Medulla oblongata (tissue), 1 donor: ENCODE measurements at regions not wholly inside any gene's neighbourhood (a gene's known extent, or its start where the extent isn't known, plus 50 kb on each side); places are given as distances from the start of the nearest gene placed in this dataset.
"Not testable (repeated sequence)": the region's sequence is repeated elsewhere in the genome, so short reads cannot be mapped to it uniquely, and the experiment has no call there.

Source experiments
- DNase-seq: peaks from one replicate; pipeline ENCODE4 v3.0.0-alpha.2; 2015; ENCODE audit errors: extremely low spot score

DNA sequence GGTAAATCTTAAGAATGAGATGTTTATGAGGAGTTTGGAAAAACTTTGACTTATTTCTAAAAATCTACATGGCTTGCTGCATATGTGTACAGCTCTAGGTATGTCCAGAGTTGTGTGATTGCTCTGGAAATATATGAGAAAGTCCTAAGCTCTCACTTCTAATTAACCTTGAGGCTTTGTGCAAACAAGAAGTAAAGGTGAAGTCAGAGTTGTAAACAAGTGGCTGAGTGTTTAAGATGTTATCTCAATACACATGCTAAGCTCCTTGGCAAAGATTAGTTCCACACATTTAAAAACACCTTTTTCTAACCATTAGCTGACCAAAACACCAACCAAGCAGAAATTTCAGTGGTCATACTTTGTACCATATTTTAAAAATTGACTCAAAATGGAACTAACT lies 684.2 kb downstream of the HTR1B start:
- DNase-seq = no peak

DNA sequence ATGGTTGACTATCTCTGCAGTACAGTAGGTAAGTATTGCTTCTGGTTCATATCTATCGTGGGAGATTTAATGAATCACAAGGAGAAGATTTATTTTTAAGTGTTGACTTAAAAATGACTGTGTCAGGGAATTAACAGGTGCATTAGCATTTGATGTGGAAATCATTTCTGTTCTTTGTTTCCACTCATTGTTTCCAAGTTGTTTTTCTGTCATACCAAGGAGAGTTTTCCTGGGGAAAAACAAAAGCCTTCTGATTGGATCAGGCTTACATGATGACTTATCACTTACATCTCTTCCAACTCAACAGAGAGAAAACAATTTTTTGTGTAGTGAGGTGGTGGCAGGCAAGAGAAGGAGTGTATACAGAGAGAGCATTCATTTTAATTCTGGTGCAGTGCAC lies 686.4 kb downstream of the HTR1B start:
- DNase-seq = no peak

DNA sequence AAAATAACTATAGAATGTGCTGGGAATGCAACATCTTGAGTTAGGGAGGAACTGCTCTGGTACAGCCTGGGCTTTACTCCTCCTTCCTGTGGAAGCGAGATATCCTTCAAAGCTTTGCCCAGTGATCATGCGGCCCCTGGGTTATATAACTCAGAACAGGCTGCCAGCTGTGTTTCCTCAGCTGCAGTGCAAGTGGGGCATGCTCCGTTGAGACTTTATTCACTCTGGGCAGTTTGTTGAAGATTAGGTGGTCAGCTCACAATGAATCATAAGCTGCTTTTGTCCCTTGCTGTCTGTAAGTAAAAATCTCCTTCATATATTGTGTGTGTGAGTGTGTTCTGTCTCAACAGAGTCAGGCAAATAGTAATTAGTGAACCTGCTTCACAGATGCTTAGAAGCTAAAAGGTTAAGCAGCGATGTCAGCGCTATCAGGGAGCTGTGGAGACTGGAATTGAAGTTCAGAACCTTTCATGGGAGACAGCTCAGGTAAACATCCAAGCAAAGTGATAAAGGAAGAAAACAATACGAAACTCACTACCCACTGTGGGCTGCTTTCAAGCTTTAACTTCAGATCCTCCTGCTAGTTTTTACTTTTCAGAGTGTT lies 688.4 kb downstream of the HTR1B start:
- no peak for DNase-seq

DNA sequence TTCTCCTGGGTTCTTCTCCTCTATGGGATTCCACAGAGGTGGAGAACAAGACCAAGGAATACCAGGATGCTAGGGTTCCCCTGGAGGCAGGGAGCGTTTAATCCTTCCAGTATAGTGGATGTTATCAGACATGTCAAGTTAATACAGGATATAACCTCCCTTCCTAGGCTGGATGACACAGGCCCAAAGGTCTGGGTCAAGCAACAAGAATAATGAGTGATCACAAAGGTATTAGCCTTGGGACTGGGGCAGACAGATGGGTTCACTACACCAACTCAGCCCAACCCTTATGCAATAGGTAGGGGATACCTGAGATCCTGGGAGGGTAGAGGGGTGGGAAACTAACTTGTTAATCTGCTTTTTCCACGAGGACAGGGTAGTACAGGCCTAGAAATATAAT lies 690.3 kb downstream of the HTR1B start:
- no peak for DNase-seq

DNA sequence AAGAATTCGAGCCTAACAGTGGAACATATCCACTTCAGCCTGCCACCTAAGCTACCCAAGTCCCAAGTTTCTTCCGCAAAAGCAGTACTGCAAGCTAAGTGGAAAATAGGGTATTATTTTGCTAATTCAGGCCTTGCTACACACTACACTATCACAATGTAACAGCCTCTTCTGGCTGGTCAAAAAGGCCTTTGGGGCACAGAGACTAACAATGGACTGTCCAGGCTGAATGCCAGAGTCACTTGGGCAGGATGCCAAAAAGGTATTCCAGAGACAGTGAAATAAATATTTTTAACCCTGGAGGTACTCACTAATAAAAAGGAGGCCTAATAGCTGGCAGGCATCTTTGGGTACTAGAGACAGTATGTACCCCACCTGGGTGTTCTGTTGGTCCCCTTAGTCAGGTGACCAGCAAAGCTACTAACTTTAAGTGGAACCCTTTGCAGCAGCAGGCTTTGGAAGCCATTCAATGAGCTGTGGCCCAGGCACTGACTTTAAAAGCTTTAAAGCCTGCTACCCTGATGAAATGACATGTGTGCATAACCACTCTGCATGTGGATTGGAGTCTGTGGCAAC lies 692.1 kb downstream of the HTR1B start:
- peak; percentile 7 for DNase-seq

DNA sequence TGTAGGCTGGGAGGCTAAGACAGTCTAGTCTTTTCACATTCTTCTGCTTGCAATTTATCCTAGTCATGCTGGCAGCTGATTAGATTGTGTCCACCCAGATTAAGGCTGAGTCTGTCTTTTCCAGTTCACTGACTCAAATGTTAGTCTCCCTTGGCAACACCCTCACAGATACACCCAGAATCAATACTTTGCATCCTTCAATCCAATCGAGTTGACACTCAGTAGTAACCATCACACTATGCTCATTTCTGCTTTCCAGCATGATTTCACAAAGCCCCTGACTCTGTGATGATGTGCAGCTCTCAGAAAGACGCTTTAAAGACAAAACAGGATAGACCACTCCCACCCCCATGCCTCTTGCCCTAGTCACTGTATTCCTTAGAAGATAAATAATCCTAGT lies 693.0 kb downstream of the HTR1B start:
- DNase-seq = no peak

DNA sequence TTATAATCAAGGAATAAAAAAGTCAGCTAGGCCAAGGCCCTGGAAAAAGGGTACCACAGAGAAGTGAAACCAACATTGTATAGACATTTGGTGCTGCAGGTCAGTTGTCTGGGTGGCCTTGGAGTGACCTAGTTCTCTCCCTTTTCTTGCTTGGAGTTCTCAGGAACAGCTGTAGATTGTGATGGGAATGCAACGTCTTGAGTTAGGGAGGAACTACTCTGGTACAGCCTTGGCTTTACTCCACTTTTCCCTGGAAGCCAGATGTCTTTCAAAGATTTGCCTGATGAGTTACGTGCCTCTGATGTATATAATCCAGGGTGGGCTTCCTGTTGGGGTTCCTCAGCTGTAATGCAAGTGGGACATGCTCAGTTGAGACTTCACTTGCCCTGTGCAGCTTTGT lies 694.7 kb downstream of the HTR1B start:
- no peak for DNase-seq

DNA sequence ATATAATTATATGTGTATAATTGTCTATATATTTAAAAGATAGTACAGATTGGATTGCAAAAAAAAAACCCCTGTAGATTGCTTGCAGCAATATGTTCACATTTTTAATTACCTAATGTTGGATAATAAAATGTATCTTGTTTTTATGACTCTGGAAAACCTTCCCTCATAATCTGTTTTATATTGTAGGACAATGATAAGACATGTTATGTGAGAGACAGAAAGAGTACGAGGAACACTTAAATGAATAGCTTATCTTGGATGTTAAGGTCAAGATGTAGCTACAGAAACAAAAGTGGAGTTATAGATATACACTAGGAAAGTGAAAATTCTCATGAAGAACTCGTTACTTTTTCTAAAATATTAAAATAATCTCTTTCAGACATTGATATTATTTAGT lies 691.6 kb upstream of the IMPG1 start:
- DNase-seq = no peak

DNA sequence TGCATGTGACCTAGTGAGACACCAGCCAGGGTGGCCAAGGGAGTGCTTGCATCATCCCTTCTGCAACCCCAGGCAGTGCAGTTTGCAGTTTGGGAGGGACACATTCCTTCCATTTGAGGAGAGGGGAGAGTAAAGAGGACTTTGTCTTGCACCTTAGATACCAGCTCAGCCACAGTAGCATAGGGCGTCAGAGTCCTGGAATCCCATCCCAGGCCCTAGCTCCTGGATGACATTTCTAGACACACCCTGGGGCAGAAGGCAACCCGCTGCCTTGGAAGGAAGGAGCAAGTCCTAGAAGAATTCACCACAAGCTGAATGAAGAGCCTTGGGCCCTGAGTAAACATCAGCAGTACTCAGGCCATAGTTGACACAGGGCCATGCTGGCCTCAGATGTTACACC lies 680.4 kb upstream of the IMPG1 start:
- no peak for DNase-seq

DNA sequence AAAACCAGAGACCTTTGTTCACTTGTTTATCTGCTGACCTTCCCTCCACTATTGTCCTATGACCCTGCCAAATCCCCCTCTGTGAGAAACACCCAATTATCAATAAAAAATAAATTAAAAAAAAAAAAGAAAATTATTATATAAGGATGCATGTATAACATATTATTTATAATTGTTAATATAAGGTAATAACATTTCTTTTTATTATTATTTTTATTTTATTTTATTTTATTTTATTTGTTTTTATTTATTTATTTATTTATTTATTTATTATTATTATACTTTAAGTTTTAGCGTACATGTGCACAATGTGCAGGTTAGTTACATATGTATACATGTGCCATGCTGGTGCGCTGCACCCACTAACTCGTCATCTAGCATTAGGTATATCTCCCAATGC lies 672.9 kb upstream of the IMPG1 start:
- DNase-seq = not testable (repeated sequence)

DNA sequence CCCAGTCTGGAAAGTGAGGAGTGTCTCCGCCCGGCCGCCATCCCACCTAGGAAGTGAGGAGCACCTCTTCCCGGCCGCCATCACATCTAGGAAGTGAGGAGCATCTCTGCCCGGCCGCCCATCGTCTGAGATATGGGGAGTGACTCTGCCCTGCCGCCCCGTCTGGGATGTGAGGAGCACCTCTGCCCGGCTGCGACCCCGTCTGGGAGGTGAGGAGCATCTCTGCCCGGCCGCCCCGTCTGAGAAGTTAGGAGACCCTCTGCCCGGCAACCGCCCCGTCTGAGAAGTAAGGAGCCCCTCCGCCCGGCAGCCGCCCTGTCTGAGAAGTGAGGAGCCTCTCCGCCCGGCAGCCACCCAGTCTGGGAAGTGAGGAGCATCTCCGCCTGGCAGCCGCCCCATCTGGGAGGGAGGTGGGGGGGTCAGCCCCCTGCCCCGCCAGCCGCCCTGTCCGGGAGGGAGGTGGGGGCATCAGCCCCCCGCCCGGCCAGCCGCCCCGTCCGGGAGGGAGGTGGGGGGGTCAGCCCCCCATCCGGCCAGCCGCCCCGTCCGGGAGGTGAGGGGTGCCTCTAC lies 671.8 kb upstream of the IMPG1 start:
- DNase-seq = not testable (repeated sequence)

DNA sequence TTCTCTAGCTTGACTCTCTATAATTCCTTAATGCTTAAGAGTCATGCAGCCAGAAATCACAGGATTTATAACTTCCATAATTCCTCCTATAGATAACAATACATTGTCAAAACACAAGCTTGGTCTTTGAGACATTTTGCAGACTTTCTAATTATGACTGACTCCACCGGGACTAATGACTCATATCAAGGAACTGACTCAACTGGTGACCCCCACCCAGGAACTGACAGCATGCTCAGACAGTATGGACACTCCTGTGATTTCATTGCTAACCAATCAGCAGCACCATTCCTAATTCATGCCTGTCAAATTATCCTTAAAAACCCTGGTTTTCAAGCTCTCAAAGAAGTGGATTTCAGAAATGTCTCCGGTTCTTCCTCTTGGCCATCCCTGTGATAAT lies 670.5 kb upstream of the IMPG1 start:
- DNase-seq = no peak

DNA sequence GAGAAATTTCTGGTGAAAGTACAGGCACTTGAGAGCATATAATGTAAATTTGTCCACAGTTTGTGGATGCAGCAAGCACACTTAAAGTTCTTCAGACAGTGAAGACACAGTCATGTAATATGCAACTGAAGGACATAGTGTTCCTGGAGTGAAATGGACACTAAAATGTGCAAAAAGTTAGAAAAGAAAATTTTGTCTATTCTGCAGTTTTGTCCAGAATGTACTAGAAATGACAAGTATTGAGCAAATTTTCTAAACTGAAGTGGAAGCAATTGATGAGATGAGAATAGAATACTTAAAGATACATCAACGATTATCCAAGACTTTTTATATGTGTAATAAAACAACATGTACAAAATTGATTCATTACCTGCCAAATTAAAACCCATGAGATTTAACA lies 647.0 kb upstream of the IMPG1 start:
- DNase-seq = no peak

DNA sequence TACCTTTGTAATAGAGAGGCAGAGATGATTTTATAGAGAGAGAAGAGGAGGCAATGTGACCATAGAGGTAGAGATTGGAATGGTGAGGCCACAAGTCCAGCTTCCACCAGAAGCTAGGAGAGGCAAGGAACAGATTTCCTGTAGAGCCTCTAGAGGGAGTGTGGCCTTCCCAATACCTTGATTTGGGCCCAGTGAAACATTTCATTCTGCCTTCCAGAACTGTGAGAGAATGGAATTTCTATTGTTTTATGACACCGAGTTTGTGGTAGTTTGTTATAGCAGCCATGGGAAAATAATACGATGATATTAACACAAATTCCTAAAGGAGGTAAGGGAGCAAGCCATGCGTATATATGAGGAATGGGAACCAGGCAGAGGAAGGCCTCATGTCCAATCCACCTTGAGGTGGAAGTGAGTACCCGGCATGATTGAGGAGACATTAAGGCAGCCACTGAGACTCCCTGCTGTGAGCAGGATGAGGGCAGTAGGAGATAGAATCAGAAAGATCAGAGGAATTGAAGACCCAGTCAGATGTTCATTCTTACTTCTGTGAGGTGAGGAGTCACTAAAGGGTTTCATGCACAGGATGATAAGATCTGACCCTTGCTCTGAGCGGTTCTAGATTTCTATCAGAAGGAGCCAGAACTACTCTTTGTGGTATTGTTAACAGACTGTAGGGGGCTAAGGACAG lies 636.3 kb upstream of the IMPG1 start:
- no peak for DNase-seq

DNA sequence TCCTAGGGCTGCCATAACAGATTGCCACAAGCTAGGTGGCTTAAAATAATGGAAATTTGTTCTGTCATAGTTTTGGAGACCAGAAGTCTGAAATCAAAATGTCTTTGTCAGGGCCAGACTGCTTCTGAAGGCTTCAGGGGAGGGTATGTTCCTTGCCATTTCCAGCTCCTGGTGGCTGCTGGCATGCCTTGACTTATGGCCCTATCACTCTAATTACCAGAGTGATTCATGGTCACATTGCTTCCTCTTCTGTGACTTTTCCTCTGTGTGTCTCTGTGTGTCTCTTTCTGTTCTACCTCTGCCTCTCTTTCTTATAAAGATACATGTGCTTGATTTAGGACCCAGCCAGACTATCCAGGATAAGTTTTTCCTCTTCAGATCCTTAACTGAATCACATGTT lies 635.2 kb upstream of the IMPG1 start:
- no peak for DNase-seq

DNA sequence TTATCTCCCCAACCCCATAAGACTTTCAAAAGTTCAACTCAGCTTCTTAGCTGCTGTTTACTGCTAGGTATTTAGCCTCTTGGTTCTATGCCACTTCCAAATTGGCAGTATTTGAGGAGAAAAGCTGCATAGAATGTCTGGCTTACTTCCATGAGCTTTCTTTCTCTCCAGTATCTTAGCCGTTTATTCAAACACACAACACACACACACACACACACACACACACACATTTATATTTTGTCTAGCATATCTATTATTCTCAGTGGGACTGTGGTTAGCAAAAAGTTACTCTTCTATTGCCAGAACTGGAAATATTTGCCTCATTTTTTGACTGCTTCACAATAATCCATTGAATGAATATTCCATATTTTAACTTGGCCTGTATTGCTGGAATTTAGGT lies 634.2 kb upstream of the IMPG1 start:
- DNase-seq = no peak

DNA sequence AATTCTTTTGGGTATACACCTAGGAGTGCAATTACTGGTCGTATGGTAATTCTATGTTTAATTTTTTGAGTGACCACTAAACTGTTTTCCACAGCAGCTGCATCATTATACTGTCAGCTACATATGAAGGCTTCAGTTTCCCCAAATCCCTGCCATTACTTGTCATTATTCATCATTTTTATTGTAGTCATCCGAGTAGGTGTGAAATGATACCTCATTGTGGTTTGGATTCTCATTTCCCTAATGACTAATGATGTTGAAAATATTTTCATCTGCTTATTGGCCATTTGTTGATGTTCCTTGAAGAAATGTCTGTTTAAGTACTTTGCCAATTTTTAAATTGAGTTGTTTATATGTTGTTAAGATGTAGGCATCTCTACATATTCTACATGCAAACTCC lies 633.6 kb upstream of the IMPG1 start:
- no peak for DNase-seq

DNA sequence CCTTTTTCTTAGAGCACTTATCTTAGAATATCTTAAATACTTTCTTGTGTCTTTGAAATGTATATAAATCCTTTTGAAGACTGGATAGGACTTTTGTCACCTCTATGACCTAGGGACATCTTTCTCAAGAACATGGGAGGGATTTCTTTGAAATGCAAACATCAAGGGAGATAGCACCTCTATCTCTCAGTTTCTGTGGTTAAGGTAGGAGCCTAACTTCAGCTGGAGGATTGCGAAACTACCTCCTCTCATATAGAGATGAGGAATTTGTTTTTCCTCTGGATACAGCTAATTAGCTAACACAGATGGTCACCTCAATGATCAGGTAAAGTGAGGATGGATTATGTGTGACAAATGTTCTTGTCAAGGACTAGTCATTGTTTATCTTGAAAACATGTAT lies 631.3 kb upstream of the IMPG1 start:
- DNase-seq = no peak

DNA sequence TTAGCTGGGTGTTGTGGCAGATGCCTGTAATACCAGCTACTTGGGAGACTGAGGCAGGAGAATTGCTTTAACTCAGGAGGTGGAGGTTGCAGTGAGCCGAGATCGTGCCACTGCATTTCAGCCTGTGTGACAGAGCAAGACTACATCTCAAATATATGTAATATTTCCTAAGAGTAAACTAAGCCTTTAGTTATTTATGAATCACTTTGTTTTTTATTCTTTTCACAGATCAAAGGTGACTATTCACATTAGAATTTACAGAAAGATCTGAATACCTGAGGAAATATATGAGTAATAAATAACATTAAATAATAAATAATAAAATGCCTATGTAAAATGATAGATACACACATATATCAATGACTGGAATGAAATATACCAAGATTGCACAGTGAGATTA lies 630.8 kb upstream of the IMPG1 start:
- no peak for DNase-seq

DNA sequence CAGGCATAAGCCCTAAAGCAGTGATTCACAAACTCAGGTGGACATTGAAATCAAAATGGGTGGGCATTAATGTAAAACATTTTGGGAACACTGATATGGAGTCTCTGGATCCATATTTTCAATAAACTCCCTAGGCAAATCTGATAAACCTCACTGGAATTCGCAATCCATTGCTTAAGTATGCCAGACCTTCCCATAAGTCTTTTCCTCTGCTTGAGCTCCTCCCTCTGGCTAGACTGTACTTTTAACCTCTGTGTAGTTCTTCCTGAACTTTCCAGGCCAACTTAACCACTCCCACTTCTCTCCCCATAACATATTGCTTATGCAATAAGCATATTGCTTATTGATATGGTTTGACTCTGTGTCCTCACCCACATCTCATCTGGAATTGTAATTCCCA lies 629.7 kb upstream of the IMPG1 start:
- DNase-seq = no peak

DNA sequence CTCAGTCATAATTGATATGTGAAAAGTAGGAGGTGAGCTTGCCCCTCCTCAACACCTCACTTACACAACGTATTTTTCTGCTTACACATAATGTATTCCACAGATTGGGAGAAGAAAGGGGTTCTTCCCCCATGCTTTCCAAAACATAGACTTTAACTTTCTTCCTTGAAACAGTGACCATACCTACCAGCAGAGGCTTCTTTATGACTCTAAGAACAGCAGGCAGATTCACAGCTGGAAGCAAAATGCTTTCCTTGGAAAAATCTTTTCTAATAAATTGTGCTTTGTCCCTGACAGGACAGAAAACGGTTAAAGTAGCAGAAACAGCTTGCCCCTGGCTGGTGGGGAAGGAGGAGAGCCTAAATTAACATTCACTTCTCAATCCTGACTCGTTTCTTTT lies 629.1 kb upstream of the IMPG1 start:
- DNase-seq = no peak

DNA sequence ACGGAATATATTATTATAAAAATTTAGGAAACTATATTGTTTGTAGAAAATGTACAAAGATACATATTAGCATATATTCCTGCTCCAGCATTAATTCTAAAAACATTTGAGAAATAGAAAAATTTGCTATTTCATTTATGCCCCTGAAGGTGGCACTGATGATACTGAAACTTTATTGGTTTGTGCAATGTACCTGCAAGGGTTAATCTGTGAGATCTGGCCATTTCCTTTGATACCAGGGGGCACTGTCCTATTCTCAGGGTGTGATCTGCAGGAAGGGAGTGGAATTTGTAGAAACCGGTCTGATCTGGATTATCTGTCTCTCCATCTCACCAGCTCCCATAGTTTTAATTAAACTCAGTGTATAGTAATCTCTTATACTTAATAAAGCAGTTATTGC lies 625.1 kb upstream of the IMPG1 start:
- DNase-seq = no peak

DNA sequence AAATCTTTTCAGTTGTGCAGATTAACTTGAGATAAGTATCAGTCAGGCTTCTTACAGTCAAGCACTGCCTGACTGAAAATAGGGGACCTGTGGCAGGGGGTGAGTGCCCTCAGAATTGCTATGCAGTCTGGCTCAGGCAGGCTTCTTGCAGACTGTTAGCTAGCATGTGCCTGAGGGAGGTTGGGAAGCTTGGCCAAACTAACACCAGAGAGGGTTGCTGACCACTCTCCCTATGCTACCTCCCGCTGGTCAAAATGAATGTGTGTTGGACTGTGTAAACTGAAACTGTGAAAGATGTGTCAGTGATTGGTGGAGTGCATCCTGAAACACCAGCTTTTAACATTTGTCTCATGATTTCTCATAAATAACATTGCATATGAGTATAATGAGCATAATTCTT lies 622.3 kb upstream of the IMPG1 start:
- DNase-seq = no peak
